Testis (tissue), 2 donors: ENCODE measurements at regions not wholly inside any gene's neighbourhood (a gene's known extent, or its start where the extent isn't known, plus 50 kb on each side); places are given as distances from the start of the nearest gene placed in this dataset.

Source experiments
- CTCF ChIP-seq, 3 experiments: fragments of 450-650 bp in 2 of 3; fragments of 200-600 bp in 1 of 3; sonication (generic) in 1 of 3; IDR thresholded peaks; one replicate each; pipeline ENCODE4 v1.5.1; 2016 to 2019; ENCODE audit warnings: antibody characterized with exemption in 3 of 3, mild to moderate bottlenecking in 2 of 3, moderate library complexity in 1 of 3
- POLR2A ChIP-seq: fragments of 450-650 bp; IDR thresholded peaks from one replicate; pipeline ENCODE4 v1.6.1; 2017; ENCODE audit warnings: antibody characterized with exemption, mild to moderate bottlenecking, moderate library complexity

GRCh38 chr5:25444697-25445096, 799.9 kb upstream of the CDH10 start:
- TF ChIP-seq CTCF (IDR thresholded peaks at IDR 0.05) = no peak
- TF ChIP-seq POLR2A = no peak
